ENCODE measurements at regions not wholly inside any gene's neighbourhood (a gene's known extent, or its start where the extent isn't known, plus 50 kb on each side); places are given as distances from the start of the nearest gene placed in this dataset.

DNA sequence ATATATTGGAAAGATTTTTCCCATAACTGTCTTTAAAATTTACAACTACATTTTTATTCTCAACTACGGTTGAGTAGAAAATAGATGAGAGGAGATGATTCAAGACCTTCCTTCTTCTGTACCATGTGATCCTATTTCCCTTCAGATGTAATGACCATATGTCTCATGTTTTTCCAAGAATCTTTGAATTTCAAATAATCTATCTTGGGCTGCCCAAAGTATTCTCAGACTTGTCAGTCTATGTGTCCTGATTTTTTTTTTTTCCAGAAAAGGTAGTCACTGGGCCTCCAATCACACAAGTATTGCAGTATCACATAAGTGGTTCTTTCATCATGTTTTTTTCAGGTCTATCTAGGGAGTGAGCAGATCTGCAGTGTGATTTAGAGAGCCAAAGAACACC, 392.4 kb downstream of the RFC3 start:
- Mint-ChIP-seq H3K36me3 (no peaks in the 10 kb centered on the region), H3K27ac (no peak overlapping the region), H3K27me3 (no peaks in the 10 kb centered on the region), H3K4me3 (no peak overlapping the region), H3K4me1 (ENCODE audit: unreplicated experiment) (peaks cover 19% of the 10 kb centered on the region), H3K9me3 (no peaks in the 10 kb centered on the region)
- DNase-seq (ENCODE audit: extremely low spot score, unreplicated experiment) = no peak
- TF ChIP-seq CTCF (conservative IDR thresholded peaks at IDR 0.05) = no peak

DNA sequence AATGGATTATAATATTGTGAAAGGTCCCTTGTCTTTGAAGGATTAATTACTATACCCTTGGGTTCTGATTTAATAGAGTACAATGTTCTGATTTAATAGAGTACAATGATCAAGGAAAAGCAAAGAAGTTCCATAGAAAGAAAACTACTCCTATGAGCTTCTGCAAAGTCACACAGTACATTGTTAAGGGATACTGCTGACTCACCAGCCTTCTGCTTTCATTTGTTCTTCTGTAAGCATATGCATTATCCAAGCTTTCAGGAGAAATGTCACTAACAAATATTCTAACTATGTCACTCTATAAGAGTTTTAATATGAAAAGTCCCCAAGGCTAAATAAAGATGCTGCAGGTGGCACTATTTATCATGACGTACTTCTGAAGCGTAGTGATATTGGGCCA, 396.7 kb downstream of the RFC3 start:
- no peaks in the 10 kb centered on the region for H3K9me3 Mint-ChIP-seq
- no peak overlapping the region for H3K4me3 Mint-ChIP-seq
- H3K4me1 Mint-ChIP-seq (ENCODE audit: unreplicated experiment) = no peaks in the 10 kb centered on the region
- no peaks in the 10 kb centered on the region for H3K27me3 Mint-ChIP-seq
- no peaks in the 10 kb centered on the region for H3K36me3 Mint-ChIP-seq
- H3K27ac Mint-ChIP-seq = no peak overlapping the region
- TF ChIP-seq CTCF (conservative IDR thresholded peaks at IDR 0.05) = no peak
- no peak for DNase-seq (ENCODE audit: extremely low spot score, unreplicated experiment)

- H3K36me3 Mint-ChIP-seq = no peaks in the 10 kb centered on the region
- TF ChIP-seq CTCF (conservative IDR thresholded peaks at IDR 0.05) = no peak
- no peaks in the 10 kb centered on the region for H3K27me3 Mint-ChIP-seq
- DNase-seq (ENCODE audit: extremely low spot score, unreplicated experiment) = no peak
- no peaks in the 10 kb centered on the region for H3K9me3 Mint-ChIP-seq
- H3K4me3 Mint-ChIP-seq = no peak overlapping the region
- H3K27ac Mint-ChIP-seq = no peak overlapping the region
- no peaks in the 10 kb centered on the region for H3K4me1 Mint-ChIP-seq (ENCODE audit: unreplicated experiment)
Observed at GRCh38 chr13:34216256-34216655, 398.3 kb downstream of the RFC3 start.

DNA sequence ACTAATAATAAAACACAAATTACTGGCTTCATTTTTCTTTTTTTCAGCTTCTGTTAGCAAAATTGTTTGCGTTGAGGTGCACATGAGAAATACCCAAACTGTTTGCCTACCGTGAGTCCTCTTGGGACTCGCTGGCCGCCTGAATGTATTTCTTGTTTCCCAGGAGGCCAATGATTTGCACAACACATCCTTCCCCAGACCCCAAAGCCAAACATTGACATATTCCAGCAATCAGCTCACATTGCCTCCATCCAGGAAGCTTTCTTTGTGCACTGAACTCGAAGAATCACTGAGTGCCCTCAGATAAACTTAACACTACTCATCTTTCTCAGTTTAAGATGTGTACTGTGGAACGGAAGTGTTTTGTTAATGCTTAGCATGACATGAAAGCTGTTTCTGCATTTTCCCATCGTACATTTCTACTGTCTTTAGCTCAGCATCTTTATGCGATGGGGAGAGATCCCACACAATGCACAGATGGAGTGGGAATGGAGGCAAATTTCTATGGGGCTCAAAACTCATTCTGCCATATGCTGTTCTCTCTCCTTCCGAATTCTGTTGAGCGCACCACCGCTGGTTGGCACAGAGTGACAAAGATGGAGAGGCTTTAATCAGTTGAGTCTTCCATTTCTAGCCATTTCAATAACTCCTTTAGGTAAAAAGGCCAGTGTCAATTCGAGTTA, 399.5 kb downstream of the RFC3 start:
- Mint-ChIP-seq H3K36me3 (no peaks in the 10 kb centered on the region), H3K4me3 (no peak overlapping the region), H3K4me1 (ENCODE audit: unreplicated experiment) (no peaks in the 10 kb centered on the region), H3K9me3 (no peaks in the 10 kb centered on the region), H3K27me3 (no peaks in the 10 kb centered on the region), H3K27ac (no peak overlapping the region)
- DNase-seq (ENCODE audit: extremely low spot score, unreplicated experiment) = no peak
- TF ChIP-seq CTCF (conservative IDR thresholded peaks at IDR 0.05) = no peak

GRCh38 chr13:34223984-34224383, 406.0 kb downstream of the RFC3 start:
- Mint-ChIP-seq H3K27me3 (peaks cover 7% of the 10 kb centered on the region), H3K9me3 (no peaks in the 10 kb centered on the region), H3K27ac (no peak overlapping the region), H3K4me1 (ENCODE audit: unreplicated experiment) (peaks cover 9% of the 10 kb centered on the region), H3K36me3 (no peaks in the 10 kb centered on the region), H3K4me3 (no peak overlapping the region)
- TF ChIP-seq CTCF (conservative IDR thresholded peaks at IDR 0.05) = no peak
- no peak for DNase-seq (ENCODE audit: extremely low spot score, unreplicated experiment)

- no peak for DNase-seq (ENCODE audit: extremely low spot score, unreplicated experiment)
- Mint-ChIP-seq H3K9me3 (no peaks in the 10 kb centered on the region), H3K27ac (no peak overlapping the region)
Observed at GRCh38 chr13:34224877-34225276, 406.9 kb downstream of the RFC3 start.

More at GRCh38 chr13:34224877-34225276, 406.9 kb downstream of the RFC3 start:
- Mint-ChIP-seq H3K27me3 (peaks cover 7% of the 10 kb centered on the region), H3K36me3 (no peaks in the 10 kb centered on the region), H3K4me1 (ENCODE audit: unreplicated experiment) (peaks cover 9% of the 10 kb centered on the region), H3K4me3 (peak overlapping the region; percentile 69)
- TF ChIP-seq CTCF (conservative IDR thresholded peaks at IDR 0.05) = no peak
